GM21447 (cell line): ENCODE measurements at regions not wholly inside any gene's neighbourhood (a gene's known extent, or its start where the extent isn't known, plus 50 kb on each side); places are given as distances from the start of the nearest gene placed in this dataset.
"Not testable (repeated sequence)": the region's sequence is repeated elsewhere in the genome, so short reads cannot be mapped to it uniquely, and the experiment has no call there.

Experiments
- ATAC-seq: cut with Tn5 transposase; IDR thresholded peaks from one replicate; pipeline ENCODE4 v1.9.1; 2021; ENCODE audit not compliant: unreplicated experiment

DNA sequence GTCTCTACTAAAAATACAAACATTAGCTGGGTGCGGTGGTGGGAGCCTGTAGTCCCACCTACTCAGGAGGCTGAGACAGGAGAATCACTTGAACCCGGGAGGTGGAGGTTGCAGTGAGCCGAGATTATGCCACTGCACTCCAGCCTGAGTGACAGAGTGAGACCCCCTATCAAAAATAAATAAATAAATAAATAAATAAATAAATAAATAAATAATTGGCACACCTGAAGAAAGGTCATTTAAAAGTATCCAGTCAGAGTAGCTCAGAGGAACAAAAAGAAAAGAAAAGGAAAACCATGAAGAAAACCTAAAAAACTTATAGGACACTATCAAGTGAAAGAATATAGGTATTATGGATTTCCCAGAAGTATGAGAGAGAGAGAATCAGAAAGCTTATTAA is 330.1 kb upstream of the AR start:
- ATAC-seq, result not testable (repeated sequence)

DNA sequence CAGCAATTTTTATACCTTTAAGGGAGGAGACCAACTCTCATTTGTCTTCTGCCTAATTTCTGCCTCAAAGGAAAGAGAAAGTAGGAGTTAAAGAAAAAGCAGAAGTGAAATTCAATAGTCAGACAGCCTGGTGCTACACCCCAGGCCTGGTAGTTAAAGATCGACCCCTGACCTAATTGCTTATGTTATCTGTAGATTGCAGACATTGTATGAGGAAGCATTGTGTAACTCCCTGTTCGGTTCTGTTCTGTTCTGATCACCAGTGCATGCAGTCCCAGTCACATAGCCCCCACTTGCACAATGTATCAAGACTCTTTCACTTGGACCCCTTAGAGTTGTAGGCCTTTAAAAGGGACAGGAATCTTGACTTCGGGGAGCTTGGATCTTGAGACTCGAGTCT is 335.9 kb upstream of the AR start:
- no peak for ATAC-seq

DNA sequence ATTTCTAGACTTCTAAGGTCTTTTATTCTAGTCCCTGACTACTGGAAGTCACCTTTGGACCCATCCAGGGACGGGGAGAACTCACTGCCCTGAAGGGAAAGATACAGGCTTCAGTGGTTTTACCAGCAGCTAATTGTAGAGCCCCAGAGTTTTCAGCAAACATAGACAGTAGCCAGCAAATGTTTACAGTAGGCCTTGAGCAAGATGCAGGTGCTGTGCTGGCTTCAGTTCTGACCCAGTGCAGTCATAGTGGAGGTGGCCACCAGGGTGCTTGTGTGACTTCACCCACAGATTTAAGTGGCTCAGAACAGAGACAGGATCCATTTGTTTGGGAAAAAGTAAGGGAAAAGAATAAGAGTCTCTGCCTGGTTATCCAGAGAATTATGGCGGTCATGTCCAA is 384.4 kb upstream of the AR start:
- ATAC-seq, result no peak

DNA sequence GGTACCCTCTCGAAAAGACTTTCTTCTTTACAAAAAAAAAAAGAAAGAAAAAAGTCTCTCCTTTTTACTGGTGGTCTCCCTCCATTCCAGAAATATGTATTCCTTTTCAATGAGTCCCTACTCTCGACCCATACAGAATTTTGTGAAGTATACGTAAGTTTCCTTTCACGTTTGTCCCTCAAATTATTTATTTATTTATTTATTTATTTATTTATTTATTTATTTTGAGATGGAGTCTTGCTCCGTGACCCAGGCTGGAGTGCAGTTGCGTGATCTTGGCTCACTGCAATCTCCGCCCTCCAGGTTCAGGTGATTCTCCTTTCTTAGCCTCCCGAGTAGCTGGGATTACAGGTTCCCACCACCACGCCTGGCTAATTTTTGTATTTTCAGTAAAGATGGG is 429.2 kb upstream of the AR start:
- no peak for ATAC-seq

DNA sequence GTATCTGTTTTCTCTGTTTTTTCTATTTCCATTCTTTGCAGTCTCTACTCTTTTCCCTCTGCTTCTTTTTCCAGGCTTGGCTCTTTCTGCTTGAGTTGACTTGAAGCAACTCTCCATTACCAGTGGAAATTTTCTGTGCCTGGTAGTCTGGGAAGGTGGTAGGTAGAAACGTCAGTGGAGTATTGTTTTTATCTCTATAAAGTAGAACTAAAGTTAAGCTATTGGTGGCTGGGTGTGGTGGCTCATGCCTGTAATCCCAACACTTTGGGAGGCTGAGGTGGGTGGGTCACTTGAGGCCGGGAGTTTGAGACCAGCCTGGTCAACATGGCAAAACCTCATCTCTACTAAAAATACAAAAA is 438.1 kb upstream of the AR start:
- no peak for ATAC-seq

DNA sequence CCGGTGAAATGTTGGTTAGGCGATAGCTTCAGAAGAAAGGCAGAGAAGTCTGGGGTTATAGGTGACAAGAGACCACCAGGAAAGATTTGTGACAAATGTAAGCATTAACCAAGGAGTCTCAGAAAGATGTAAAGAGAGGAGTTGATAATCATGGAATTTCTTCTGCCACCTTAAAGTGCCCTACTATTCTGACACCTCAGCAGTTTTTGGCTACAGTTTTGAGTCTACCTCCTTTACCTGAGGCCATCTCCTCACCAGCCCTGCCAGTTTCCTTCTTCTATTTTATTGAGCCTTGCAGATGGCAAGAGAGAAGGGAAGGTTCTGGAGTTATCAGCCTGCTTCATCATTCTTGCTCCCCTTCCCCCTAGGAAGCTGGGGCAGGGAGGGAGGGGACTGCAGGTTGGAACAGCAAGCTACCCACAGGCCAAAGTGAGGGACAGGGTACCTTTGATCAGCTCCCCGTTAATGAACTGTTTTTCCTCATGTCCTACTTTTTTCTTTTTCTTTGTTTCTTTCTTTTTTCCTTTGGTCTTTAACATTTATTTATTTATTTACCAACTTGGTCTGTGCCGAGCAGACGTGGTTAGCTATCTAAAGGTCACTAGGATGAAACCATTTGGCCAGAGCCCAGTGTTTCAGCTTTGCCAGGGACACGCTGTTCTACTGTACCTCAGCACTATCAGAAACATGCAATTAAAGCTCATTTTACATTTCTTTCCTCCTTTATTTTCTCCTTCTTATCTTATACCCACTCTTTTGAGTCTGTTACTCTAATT is 438.7 kb upstream of the AR start:
- no peak for ATAC-seq

DNA sequence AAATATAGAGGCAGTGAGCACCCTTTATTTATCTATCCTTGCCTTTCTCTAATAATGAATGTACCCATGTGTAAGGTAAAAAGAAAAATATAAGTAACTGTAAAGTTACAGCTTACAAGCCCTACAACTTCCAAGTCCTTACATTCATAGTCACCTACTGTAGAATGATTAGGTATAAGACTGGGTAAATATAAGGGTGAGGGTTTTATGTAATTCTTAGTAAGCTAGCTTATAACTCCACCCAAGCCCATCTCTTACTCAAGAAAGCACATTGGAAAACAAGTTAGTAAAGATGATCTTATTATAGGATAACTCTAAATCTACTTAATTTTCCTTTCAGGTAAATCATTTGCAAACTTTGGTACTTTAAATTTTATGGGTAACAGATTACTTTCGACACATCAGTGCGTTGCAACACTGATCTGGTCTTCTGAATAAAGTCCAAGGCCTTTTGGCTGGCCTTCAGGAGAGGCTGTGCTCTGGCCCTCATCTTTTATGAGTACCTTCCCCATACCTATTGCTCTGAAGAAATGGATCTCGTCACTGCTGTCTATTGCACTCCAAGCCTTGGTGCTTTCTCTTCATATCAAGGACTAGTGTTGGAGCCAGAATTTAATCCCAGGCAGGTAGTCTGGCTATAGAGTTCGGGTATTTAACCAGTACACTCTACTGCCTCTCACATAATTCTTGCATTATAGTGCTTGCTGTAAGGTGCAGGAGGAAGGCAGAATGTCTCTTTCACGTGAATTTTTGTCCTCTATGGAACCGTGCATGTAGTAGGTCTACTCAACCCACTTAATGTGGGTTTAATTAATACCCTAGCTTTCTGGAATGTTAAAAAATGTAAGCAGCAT is 443.6 kb upstream of the AR start:
- ATAC-seq, result no peak

DNA sequence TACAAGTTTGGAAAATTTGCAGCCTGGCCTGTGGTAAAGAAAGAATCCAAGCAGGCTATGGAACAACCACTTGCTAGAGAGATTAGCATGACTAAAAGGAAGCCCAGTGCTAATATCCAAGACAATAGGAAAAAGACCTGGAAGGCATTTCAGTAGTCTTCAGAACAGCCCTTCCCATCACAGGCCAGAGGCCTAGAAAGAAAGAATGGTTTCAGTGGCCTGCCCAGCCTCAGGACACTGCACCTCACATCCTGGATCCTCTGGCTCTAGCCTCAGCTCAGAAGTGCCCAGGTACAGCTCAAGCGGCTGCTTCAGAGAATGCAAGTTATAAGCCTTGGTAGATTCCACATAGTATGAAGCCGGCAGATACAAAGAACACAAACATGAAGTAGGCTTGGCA is 449.8 kb upstream of the AR start:
- ATAC-seq, result no peak

DNA sequence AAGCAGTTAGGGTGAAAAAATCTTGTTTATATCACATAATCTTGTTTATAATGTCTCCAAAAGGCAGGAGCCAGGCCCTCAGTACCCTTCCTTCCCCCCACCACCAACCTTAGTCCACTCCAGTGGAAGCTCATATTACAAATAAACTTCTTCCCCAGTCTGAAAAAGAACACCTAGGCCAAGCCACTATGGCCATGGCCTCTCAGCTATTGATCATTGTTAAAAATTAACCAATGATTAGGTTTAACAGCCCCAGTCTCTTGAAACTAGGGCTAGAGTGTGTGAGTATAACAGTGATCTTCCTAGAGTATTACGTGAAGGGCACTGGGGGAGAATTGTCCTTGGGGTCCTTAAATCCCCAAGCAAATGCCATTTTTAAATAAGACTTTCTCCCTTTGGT is 411.9 kb upstream of the EDA2R start:
- no peak for ATAC-seq

DNA sequence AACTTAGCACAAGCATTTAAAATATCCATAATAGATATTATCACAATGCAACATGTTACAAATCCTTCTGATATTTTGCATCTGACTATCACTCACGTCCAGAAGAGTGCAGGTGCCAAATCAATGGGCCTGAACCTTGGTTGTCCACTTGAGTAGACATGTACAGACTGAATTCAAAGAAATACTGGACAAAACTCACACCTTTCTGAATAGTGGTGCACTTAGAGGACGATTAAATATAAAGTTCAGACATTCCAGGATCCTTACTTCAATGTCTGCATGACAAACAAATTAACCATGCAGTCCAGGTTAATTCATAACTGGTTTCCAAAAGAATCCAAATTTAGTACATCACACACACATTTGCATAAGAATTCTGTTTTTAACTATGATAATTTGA is 406.0 kb upstream of the EDA2R start:
- ATAC-seq, result no peak

DNA sequence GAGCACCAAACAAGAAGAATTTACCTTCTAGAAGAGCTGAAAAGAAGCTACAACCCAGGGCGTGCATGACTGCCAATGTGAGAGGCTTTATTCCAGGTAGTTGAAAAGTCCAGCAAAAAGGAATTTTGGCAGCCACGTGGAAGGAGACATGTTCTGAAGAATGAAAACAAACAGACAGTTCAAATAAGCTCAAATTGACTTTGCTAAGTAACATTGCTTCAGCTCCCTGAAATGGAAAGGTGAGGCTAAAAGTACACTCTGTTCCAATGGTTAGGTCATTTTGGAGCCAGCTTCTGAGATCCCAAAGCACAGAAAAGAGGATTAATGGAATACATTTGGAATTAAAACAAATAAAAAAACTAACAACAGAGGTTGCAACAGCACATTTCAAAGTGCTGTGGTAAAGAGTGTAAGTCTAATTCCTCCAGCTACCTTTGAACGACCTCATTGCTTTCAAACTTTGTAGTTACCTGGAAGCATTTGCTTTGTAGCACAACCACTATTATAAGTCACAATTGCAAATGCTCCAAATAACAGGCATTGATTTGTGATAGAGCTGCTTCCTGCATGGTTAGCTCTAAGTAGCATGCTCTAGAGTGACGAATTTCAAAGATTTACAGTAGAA is 405.3 kb upstream of the EDA2R start:
- no peak for ATAC-seq

DNA sequence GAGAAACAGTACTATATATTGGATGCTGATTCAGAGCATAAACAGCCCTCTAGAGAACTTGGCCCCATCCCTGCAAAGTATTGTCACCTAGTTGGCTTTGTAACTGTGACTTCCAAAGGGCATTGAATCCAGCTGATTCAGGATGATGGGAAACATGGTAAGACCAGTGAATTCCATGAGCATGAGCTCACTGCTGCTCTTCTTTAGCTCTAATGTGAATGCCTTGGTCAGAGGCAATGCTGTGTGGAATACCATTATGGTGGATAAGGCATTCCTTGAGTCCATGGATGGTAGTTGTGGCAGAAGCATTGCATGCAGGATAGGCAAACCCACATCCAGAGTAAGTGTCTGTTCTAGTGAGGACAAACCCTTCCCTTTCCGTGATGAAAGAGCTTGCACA is 365.6 kb upstream of the EDA2R start:
- no peak for ATAC-seq

DNA sequence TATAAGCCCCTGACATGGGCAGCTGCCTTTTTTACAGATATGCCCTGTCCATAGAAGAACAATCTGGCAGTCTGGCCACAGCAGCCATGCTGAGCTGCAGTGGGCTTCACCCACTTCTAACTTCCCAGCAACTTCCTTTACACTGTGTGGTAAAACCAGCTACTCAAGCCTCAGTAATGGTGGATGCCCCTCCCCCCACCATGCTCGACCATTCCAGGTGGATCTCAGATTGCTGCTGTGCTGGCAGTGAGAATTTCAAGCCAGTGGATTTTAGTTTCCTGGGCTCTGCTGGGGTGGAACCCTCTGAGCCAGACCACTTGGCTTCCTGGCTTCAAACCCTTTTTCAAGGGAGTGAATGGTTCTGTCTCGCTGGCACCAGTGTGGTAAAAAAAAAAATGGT is 355.9 kb upstream of the EDA2R start:
- no peak for ATAC-seq

DNA sequence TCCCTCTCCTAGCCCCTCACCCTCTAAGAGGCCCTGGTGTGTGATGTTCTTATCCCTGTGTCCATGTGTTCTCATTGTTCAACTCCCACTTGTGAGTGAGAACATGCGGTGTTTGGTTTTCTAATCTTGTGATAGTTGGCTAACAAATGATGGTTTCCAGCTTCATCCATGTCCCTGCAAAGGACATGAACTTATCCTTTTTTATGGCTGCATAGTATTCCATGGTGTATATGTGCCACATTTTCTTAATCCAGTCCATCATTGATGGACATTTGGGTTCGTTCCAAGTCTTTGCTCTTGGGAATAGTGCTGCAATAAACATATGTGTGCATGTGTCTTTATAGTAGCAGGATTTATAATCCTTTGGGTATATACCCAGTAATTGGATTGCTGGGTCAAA is 353.2 kb upstream of the EDA2R start:
- not testable (repeated sequence) for ATAC-seq

DNA sequence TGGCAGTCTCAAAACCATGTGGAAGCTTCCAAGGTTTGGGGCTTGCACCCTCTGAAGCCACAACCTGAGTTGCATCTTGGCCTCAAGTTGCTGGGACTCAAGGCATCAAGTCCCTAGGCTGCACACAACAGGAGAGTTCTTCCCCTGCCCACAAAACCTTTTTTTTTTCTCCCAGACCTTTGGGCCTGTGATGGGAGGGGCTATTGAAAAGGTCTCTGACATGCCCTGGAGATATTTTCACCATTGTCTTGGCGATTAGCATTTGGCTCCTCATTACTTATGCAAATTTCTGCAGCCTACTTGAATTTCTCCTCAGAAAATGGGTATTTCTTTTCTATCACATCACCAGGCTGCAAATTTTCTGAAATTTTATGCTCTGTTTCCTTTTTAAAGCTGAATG is 349.5 kb upstream of the EDA2R start:
- no peak for ATAC-seq

DNA sequence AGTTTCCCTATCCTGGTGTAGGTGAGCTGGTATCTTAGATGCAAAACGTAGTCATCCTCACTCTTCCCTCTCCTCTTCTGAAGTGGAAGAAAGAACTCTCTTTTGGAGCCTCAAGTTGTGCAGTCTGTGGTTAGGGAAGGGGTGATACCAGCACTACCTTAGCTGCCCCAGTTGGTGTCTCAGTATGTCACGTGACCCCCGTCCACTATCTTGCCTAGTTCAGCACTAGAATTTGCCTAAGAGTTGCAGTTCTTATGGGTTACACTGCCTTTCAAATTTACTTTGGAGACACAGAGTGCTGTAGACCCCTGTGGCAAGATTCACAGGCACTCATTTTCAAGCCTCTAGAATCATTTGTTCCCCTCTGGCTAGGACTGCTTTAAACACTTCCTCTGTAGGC is 322.8 kb upstream of the EDA2R start:
- ATAC-seq, result no peak

DNA sequence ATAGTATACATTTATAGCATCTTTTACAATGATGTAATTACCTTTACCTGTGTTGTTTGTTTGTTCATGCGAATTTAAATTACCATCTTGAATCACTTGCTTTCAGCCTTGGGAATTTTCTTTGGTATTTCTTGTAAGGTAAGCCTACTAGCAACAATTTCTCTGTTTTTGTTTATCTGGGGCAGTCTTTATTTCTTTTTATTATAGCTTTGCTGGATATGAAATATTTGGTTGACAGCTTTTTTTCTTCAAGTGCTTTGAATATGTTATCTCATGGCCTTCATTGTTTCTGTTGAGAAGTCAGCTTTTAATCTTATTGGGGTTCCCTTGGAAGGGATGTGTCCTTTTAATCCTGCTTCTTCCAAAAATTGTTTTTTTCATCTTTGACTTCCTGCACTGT is 292.8 kb upstream of the EDA2R start:
- no peak for ATAC-seq

DNA sequence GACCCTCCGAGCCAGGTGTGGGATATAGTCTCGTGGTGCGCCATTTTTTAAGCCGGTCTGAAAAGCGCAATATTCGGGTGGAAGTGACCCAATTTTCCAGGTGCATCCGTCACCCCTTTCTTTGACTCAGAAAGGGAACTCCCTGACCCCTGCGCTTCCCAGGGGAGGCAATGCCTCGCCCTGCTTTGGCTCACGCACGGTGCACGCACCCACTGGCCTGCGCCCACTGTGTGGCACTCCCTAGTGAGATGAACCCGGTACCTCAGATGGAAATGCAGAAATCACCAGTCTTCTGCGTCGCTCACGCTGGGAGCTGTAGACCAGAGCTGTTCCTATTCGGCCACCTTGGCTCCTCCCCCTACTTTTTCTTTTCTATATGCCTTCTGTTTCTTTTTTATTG is 291.6 kb upstream of the EDA2R start:
- not testable (repeated sequence) for ATAC-seq

DNA sequence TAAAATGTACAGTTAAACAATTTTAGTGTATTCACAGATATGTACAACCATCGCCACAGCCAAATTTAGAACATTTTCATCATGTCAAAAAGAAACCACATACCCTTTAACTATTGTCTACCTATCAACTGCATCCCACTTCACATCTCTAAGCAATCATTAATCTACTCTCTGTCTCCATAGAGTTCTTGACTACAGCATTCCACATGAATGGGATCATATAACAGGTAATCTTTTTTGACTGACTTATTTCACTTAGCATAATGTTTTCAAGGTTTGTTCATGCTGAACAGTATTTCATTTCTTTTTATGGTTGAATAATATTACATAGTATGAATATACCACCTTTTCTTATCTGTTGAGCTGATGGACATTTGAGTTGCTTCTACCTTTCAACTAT is 281.4 kb upstream of the EDA2R start:
- ATAC-seq, result no peak

DNA sequence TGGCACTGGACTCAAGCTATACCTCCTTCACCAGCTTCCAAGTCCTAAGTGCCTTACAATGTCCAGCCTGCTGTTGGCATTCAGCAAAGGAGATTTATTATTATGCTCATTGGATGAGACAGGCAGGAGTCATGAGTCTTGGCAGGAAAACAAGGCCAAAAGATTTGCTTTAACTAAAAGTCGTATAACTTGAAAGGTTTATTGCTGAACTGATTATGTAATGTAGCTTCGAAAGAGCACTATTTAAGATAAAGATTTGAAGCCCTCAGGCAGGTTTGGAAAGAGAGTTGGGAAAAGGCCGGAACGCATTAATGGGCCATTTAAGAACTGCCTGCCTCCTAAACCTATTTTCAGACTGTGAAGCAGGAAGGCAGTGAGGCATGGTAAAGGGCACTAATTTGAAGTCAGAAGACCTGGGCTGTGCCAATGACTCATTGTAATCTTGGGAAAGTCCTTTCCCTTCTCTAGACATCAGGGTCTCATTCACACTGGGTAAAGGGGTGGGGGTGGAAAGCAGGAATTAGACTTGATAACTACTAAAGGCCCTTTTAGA is 280.5 kb upstream of the EDA2R start:
- ATAC-seq, result no peak

DNA sequence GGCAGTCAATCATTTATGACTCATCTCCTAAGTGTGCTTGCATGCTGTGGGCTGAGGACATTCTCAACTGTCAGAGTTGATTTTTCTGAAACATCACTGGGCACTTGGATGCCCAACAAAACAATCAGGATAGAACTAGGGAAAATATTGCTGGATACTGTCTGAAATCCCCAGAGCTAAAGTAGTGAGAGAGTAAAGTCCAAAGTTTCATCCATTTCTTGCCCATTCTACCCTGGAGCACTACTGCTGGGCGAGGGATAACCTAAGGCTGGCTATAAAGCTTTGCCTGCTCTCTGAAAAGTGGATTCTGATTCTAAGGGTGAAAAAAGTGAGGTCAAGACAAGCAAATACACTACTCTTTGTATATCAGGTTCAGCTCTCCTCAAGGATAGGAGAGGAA is 279.6 kb upstream of the EDA2R start:
- no peak for ATAC-seq

DNA sequence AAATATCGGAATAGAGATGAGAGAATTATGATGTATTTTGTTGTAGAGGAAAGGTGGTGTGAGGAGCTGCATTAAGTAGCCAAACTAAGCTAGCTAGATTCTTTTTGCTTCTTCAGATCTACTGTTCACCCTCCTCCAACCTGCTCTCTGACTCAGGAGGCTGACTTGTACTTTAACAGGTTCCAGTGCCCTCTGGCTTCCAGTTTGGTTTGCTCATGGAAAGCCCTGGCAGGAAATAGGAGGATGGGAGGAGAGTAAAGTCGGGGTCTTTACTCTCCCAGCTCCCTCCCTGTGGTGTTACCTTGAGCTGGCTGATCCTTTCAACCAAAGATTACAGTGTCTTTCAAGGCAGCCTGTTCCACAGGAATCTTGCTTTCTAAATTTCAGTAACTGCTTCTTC is 277.0 kb upstream of the EDA2R start:
- ATAC-seq, result no peak
